HepG2 (cell line): ENCODE measurements at regions not wholly inside any gene's neighbourhood (a gene's known extent, or its start where the extent isn't known, plus 50 kb on each side); places are given as distances from the start of the nearest gene placed in this dataset.
A peak's percentile ranks its signal among the peaks of the same experiment; 100 is the strongest.

Source experiments
- ATAC-seq: fragments of 200-7000 bp; cut with Tn5 transposase; 3 replicates; pipeline ENCODE4 v1.9.1; 2020; ENCODE audit warnings: mild to moderate bottlenecking, moderate library complexity
- BruUV-seq: library from RNA; stranded (reverse); fragments of 400-500 nt; replicated peaks from 2 replicates; lab custom pipeline; 2021; lab: Mats Ljungman, UMichigan
- CTCF ChIA-PET: fragments of 300-600 bp; formaldehyde crosslinking; extraction: SDS; loops from one replicate; lab custom pipeline; 2021; ENCODE audit warnings: low total read pairs, inconsistent platforms, low intra/inter-chr PET ratio; lab: Yijun Ruan, JAX
- POLR2A ChIA-PET: fragments of 350-600 bp; sonication (Branson Sonifier 250); formaldehyde crosslinking; loops from one replicate; lab custom pipeline; 2020; ENCODE audit warnings: antibody characterized with exemption, inconsistent platforms; lab: Yijun Ruan, JAX
- DNase-seq: peaks from one replicate; pipeline ENCODE4 v3.0.0-alpha.2; 2015; ENCODE audit warnings: low spot score
- FAIRE-seq: peaks from 3 replicates; lab custom pipeline; 2011; peaks lifted over from hg19 to GRCh38; lab: Jason Lieb, UNC
- H2AFZ ChIP-seq: one replicate; pipeline ENCODE4 v1.6.1; 2011; ENCODE audit warnings: low read length, inconsistent platforms
- H3K27ac ChIP-seq: fragments of 300-600 bp; 3 replicates; pipeline ENCODE4 v1.8.0; 2011; ENCODE audit warnings: mixed run types, mild to moderate bottlenecking, mixed read lengths, low read length, inconsistent platforms; ENCODE audit not compliant: insufficient read depth; ENCODE audit errors: extremely low read length
- H3K27me3 ChIP-seq, 2 experiments: fragments of 200-600 bp in 1 of 2; 2 replicates in 1 of 2; 3 replicates in 1 of 2; pipeline versions ENCODE4 v1.6.0 to v1.8.0; 2011; ENCODE audit warnings: low read length in 2 of 2, mild to moderate bottlenecking in 2 of 2, moderate library complexity in 2 of 2, inconsistent platforms in 1 of 2; ENCODE audit not compliant: insufficient read depth in 2 of 2, control insufficient read depth in 1 of 2
- H3K36me3 ChIP-seq, 2 experiments: fragments of 200-600 bp in 1 of 2; replicated peaks in 1 of 2; 2 replicates in 1 of 2; 3 replicates in 1 of 2; pipeline versions ENCODE4 v1.5.1 to v1.8.0; 2011; ENCODE audit warnings: low read length in 2 of 2, inconsistent platforms in 1 of 2; ENCODE audit not compliant: insufficient read depth in 2 of 2, control insufficient read depth in 1 of 2
- H3K4me1 ChIP-seq: 2 replicates; pipeline ENCODE4 v1.5.1; 2012; ENCODE audit warnings: low read length, inconsistent platforms; ENCODE audit not compliant: insufficient read depth
- H3K4me2 ChIP-seq: 2 replicates; pipeline ENCODE4 v1.6.0; 2011; ENCODE audit warnings: low read depth, low read length, inconsistent platforms
- H3K4me3 ChIP-seq, 3 experiments: fragments of 200-600 bp in 1 of 3; sonication (generic), shearing (Covaris generic) in 1 of 3; replicated peaks in 1 of 3; 2 replicates each; pipeline ENCODE4 v1.5.1; 2011 to 2016; ENCODE audit warnings: low read length in 3 of 3, inconsistent platforms in 2 of 3, low read depth in 2 of 3, mild to moderate bottlenecking in 2 of 3, control low read depth in 1 of 3, mixed read lengths in 1 of 3; ENCODE audit not compliant: insufficient read depth in 1 of 3
- H3K79me2 ChIP-seq: one replicate; pipeline ENCODE4 v1.6.1; 2011; ENCODE audit warnings: low read length, inconsistent platforms; ENCODE audit not compliant: insufficient read depth
- H3K9ac ChIP-seq: 2 replicates; pipeline ENCODE4 v1.6.0; 2011; ENCODE audit warnings: mild to moderate bottlenecking, low read depth, low read length, inconsistent platforms; ENCODE audit not compliant: insufficient read depth
- H3K9me3 ChIP-seq: 2 replicates; pipeline ENCODE4 v1.5.1; 2012; ENCODE audit warnings: mild to moderate bottlenecking, low read length
- H4K20me1 ChIP-seq: 2 replicates; pipeline ENCODE4 v1.6.0; 2011; ENCODE audit warnings: inconsistent platforms, mild to moderate bottlenecking, low read length, moderate library complexity; ENCODE audit not compliant: insufficient read depth
- FOXJ3 ChIP-seq: sonication (generic); formaldehyde crosslinking; IDR thresholded peaks from 2 replicates; pipeline ENCODE4 v1.4.0; 2020; ENCODE audit warnings: missing genetic modification reagents, mild to moderate bottlenecking, borderline replicate concordance
- GABPB1 ChIP-seq: IDR thresholded peaks from 2 replicates; pipeline ENCODE4 v1.6.1; 2016; ENCODE audit warnings: mild to moderate bottlenecking, missing genetic modification reagents, moderate library complexity, missing compliant biosample characterization
- GPBP1L1 ChIP-seq: sonication (generic); formaldehyde crosslinking; IDR thresholded peaks from 2 replicates; pipeline ENCODE4 v1.5.0; 2020; ENCODE audit warnings: mild to moderate bottlenecking, missing genetic modification reagents
- HNRNPK ChIP-seq: fragments of 200-400 bp; formaldehyde crosslinking; IDR thresholded peaks from 2 replicates; pipeline ENCODE4 v1.6.1; 2018; ENCODE audit warnings: low read length, low read depth, moderate library complexity, mild to moderate bottlenecking; ENCODE audit not compliant: poor library complexity, severe bottlenecking
- KDM3A ChIP-seq: IDR thresholded peaks from 2 replicates; pipeline ENCODE4 v1.6.1; 2018; ENCODE audit warnings: low read depth, missing compliant biosample characterization
- PPARG ChIP-seq: conservative IDR thresholded peaks from 2 replicates; pipeline ENCODE4 v1.6.1; 2016; ENCODE audit warnings: missing biosample characterization, missing genetic modification reagents
- TCF7 ChIP-seq: sonication (generic); IDR thresholded peaks from 2 replicates; pipeline ENCODE4 v1.6.1; 2016; ENCODE audit warnings: antibody characterized with exemption, low read depth
- TOE1 ChIP-seq: sonication (generic); formaldehyde crosslinking; IDR thresholded peaks from 2 replicates; pipeline ENCODE4 v1.4.0; 2020; ENCODE audit warnings: mild to moderate bottlenecking, missing genetic modification reagents
- ZNF10 ChIP-seq: sonication (generic); formaldehyde crosslinking; IDR thresholded peaks from 2 replicates; pipeline ENCODE4 v1.4.0; 2020; ENCODE audit warnings: mild to moderate bottlenecking, low read depth, missing genetic modification reagents, borderline replicate concordance
- ZNF121 ChIP-seq: sonication (generic); formaldehyde crosslinking; IDR thresholded peaks from 2 replicates; pipeline ENCODE4 v1.5.0; 2020; ENCODE audit warnings: mild to moderate bottlenecking, missing genetic modification reagents
- ZNF180 ChIP-seq: sonication (generic); formaldehyde crosslinking; IDR thresholded peaks from 2 replicates; pipeline ENCODE4 v1.4.0; 2020; ENCODE audit warnings: low read depth, missing genetic modification reagents, borderline replicate concordance
- ZNF225 ChIP-seq: sonication (generic); formaldehyde crosslinking; IDR thresholded peaks from 2 replicates; pipeline ENCODE4 v1.4.0; 2020; ENCODE audit warnings: mild to moderate bottlenecking, missing genetic modification reagents
- ZNF337 ChIP-seq: sonication (generic); formaldehyde crosslinking; IDR thresholded peaks from 2 replicates; pipeline ENCODE4 v1.5.1; 2020; ENCODE audit warnings: missing genetic modification reagents, low read depth, mild to moderate bottlenecking, borderline replicate concordance
- ZNF451 ChIP-seq: sonication (generic); formaldehyde crosslinking; IDR thresholded peaks from 2 replicates; pipeline ENCODE4 v1.5.0; 2020; ENCODE audit warnings: mild to moderate bottlenecking, missing genetic modification reagents
- ZNF770 ChIP-seq: sonication (generic); formaldehyde crosslinking; IDR thresholded peaks from 2 replicates; pipeline ENCODE4 v1.5.0; 2020; ENCODE audit warnings: mild to moderate bottlenecking, missing genetic modification reagents
- ZNF777 ChIP-seq: sonication (generic); formaldehyde crosslinking; IDR thresholded peaks from 2 replicates; pipeline ENCODE4 v1.4.0; 2020; ENCODE audit warnings: missing genetic modification reagents
- WGBS: methylation state at CpG from one replicate; pipeline ENCODE4 v1.1.6; 2017; ENCODE audit warnings: low lambda C conversion rate; 5-methylcytosine and 5-hydroxymethylcytosine counted together
- in situ Hi-C: cut with HindIII; loops from 2 replicates; pipeline ENCODE4 v1.10.0; 2017; ENCODE audit warnings: low pct_unique_long_range_greater_than_20kb; ENCODE audit not compliant: extremely low pct_ligation_motif_present
- intact Hi-C: fragments of 100-400 bp; cut with micrococcal nuclease; formaldehyde crosslinking; loops from one replicate; pipeline ENCODE4 v1.10.0; 2022; ENCODE audit not compliant: unreplicated experiment
- TF ChIP-seq, protein P1 (sequence below): sonication (generic); formaldehyde crosslinking; IDR thresholded peaks from 2 replicates; pipeline ENCODE4 v1.9.0; 2021; ENCODE audit warnings: missing genetic modification reagents, mild to moderate bottlenecking, borderline replicate concordance
- TF ChIP-seq, protein P2 (sequence below): IDR thresholded peaks from 2 replicates; pipeline ENCODE4 v1.6.1; 2016; ENCODE audit warnings: low read depth

DNA sequence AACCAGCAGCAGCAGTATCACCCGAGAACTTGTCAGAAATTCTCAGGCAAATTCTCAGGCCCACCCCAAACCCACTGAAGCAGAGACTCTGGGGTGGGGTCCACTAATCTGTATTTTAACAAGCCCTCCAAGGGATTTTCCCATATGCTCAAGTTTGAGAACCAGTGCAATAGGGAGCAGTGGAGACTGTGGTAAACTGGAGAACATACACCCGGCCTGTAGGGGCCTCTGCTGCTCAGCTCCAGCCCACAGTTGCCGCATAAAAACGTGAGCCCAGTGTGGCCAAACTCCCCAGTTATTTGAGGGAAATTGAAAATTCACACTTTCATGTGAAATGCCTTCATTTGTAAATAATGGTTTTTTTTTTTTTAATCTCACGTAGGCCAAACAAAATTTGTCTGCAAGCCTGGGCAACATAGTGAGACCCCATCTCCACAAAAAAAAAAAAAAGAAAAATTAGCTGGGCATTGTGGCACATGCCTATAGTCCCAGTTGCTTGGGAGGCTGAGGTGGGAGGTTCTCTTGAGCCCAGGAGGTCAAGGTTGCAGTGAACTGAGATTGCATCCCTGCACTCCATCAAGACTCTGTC lies 97.6 kb upstream of the ZMIZ1 start:
- Histone ChIP-seq H3K27ac (peak overlapping the region; percentile 98), H3K4me3 (no peak overlapping the region), H3K36me3 (no peaks in the 10 kb centered on the region), H3K9me3 (no peaks in the 10 kb centered on the region), H3K79me2 (no peaks in the 10 kb centered on the region), H2AFZ (no peak overlapping the region), H4K20me1 (no peaks in the 10 kb centered on the region), H3K4me1 (peaks cover 92% of the 10 kb centered on the region), H3K27me3 (no peaks in the 10 kb centered on the region), H3K4me2 (peak overlapping the region; percentile 99), H3K9ac (peak overlapping the region; percentile 97; the same call in 1 of the 2 replicates)
- in situ Hi-C loops (loop anchor here (5.0 kb wide), 1 partner anchor 216 kb away; no protein-coding TSS in a partner anchor), intact Hi-C loops (loop anchor here (5.0 to 10.0 kb wide), 3 partner anchors 56 to 216 kb away; no protein-coding TSS in a partner anchor)
- 82% methylated on average over 5 of the region's 5 CpGs for WGBS
- POLR2A ChIA-PET = interaction anchor here (1.1 to 5.2 kb wide), 3 partner anchors 24 to 95 kb away, joined by 3 to 54 read pairs (median 24); partner anchors contain the start of gene ZMIZ1
- ATAC-seq (no peak), DNase-seq (no peak), FAIRE-seq (no peak)
- BruUV-seq = no TSS peak
- CTCF ChIA-PET = no interaction called here
- TF ChIP-seq ZNF180 (CRISPR knock-in tag) (peak; percentile 99; the same call in 1 of the 2 replicates), ZNF451 (no peak), TOE1 (CRISPR knock-in tag) (no peak), ZNF225 (no peak), ZNF337 (no peak), GPBP1L1 (CRISPR knock-in tag) (no peak), ZNF10 (no peak), HNRNPK (no peak), PPARG (CRISPR knock-in tag) (no peak), ZNF770 (CRISPR knock-in tag) (peak; percentile 31; the same call in 1 of the 2 replicates), KDM3A (CRISPR knock-in tag) (no peak), TCF7 (no peak), ZNF121 (CRISPR knock-in tag) (peak; percentile 89), GABPB1 (no peak), ZNF777 (no peak), FOXJ3 (CRISPR knock-in tag) (no peak)
- TF ChIP-seq, protein P1, sequence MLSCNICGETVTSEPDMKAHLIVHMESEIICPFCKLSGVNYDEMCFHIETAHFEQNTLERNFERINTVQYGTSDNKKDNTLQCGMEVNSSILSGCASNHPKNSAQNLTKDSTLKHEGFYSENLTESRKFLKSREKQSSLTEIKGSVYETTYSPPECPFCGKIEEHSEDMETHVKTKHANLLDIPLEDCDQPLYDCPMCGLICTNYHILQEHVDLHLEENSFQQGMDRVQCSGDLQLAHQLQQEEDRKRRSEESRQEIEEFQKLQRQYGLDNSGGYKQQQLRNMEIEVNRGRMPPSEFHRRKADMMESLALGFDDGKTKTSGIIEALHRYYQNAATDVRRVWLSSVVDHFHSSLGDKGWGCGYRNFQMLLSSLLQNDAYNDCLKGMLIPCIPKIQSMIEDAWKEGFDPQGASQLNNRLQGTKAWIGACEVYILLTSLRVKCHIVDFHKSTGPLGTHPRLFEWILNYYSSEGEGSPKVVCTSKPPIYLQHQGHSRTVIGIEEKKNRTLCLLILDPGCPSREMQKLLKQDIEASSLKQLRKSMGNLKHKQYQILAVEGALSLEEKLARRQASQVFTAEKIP (CRISPR knock-in tag) = no peak
- TF ChIP-seq, protein P2, sequence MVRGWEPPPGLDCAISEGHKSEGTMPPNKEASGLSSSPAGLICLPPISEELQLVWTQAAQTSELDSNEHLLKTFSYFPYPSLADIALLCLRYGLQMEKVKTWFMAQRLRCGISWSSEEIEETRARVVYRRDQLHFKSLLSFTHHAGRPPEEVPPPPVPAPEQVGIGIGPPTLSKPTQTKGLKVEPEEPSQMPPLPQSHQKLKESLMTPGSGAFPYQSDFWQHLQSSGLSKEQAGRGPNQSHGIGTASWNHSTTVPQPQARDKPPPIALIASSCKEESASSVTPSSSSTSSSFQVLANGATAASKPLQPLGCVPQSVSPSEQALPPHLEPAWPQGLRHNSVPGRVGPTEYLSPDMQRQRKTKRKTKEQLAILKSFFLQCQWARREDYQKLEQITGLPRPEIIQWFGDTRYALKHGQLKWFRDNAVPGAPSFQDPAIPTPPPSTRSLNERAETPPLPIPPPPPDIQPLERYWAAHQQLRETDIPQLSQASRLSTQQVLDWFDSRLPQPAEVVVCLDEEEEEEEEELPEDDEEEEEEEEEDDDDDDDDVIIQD (CRISPR knock-in tag) = no peak
